ENCODE measurements at regions not wholly inside any gene's neighbourhood (a gene's known extent, or its start where the extent isn't known, plus 50 kb on each side); places are given as distances from the start of the nearest gene placed in this dataset.

DNA sequence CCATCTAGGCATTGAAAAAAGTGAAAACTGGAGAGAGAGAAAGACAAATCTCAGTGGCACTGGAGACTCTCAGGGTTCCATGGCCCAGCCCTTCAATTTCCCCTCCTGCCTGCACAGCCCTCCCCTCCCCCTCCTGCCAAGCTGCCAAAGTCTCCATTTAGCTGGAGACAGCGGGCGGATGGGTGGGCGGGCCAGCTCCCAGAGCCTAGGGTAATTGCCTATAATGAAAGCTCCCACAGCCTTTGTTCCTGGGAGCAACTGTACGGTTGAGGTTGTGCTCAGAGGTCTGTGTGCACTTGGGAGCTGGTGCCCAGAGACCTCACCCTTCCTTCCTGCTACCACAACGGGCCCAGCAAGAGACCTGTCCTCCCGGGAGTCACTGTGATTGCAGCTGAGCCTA lies 89.6 kb downstream of the NAV1 start:
- DNase-seq (ENCODE audit: low read depth): no peak
- TF ChIP-seq, protein P1, sequence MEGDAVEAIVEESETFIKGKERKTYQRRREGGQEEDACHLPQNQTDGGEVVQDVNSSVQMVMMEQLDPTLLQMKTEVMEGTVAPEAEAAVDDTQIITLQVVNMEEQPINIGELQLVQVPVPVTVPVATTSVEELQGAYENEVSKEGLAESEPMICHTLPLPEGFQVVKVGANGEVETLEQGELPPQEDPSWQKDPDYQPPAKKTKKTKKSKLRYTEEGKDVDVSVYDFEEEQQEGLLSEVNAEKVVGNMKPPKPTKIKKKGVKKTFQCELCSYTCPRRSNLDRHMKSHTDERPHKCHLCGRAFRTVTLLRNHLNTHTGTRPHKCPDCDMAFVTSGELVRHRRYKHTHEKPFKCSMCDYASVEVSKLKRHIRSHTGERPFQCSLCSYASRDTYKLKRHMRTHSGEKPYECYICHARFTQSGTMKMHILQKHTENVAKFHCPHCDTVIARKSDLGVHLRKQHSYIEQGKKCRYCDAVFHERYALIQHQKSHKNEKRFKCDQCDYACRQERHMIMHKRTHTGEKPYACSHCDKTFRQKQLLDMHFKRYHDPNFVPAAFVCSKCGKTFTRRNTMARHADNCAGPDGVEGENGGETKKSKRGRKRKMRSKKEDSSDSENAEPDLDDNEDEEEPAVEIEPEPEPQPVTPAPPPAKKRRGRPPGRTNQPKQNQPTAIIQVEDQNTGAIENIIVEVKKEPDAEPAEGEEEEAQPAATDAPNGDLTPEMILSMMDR (IDR thresholded peaks at IDR 0.05; ENCODE audit: low read length, missing control alignments): no peak
- H3K4me3 ChIP-seq (replicated peaks; ENCODE audit: low read depth, low read length): no peak overlapping the region

DNA sequence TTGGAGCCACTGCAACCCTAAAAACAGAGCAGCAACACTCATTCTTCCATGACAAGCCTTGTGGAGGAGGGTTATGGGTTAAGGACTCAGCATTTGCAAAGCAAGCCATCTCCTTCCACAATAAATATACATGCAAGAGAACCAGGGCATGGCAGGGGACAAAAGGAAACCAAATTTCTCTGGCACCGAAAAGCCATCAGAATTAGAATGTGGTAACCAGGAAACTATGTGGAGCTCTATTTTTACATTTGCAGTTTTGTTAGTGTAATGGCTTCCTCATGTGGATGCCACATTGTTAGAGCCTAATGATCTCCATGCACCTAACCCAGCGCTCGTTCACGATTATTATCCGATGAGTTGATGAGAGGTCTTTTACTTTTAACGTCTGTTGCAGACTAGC lies 91.7 kb downstream of the NAV1 start:
- H3K4me3 ChIP-seq (replicated peaks; ENCODE audit: low read depth, low read length): no peak overlapping the region
- DNase-seq (ENCODE audit: low read depth): no peak
- TF ChIP-seq, protein P1 (IDR thresholded peaks at IDR 0.05; ENCODE audit: low read length, missing control alignments): no peak

DNA sequence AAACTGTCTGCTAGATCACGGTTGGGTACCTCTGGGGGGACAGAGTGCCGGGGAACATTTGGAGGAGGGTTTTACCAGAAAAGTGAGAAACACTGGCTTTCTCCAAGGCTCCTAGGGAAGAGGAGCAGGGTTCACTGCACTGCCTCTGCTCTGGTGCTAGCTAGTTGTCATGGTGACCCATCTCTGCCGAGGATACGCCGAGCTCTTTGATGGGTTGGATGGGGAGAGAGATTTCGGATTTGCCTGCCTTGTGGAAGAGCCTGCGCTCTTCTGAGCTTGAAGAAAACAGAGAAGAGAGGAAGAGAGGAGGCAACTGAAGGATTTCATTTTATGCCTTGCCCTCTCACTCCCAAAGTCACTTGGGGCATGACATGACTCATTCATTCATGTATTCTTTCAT lies 92.1 kb downstream of the NAV1 start:
- DNase-seq (ENCODE audit: low read depth): no peak
- TF ChIP-seq, protein P1 (IDR thresholded peaks at IDR 0.05; ENCODE audit: low read length, missing control alignments): no peak
- no peak overlapping the region for H3K4me3 ChIP-seq (replicated peaks; ENCODE audit: low read depth, low read length)

DNA sequence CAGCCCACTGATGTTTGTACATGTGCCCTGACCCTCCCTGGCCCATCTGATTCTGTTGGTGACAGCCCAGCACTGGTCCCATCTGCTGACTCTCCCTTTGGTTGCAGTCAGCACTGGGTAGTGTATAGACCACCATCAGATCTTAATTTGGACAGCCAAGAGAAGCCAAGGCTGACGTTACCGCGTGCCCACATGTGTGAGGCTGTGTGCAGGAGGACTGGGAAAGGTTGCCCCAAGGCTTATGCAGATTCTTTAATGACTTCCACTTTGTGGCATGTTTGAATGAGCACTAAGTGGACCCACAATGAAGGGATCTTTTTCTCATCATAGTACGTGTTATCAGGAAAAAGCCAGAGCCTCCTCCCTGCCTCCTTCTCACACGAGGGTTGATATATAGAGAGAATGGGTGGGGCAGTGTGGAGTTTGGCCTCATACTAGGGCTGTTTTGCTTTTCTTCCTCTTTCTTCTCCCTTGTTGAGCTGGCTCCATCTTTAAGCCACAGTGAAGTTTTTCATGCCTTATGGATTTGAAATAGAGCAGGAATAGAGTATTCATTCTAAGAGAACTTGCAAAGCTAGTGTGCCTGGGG lies 93.5 kb downstream of the NAV1 start:
- TF ChIP-seq, protein P1 (IDR thresholded peaks at IDR 0.05; ENCODE audit: low read length, missing control alignments): no peak
- H3K4me3 ChIP-seq (replicated peaks; ENCODE audit: low read depth, low read length): no peak overlapping the region
- DNase-seq (ENCODE audit: low read depth): no peak

DNA sequence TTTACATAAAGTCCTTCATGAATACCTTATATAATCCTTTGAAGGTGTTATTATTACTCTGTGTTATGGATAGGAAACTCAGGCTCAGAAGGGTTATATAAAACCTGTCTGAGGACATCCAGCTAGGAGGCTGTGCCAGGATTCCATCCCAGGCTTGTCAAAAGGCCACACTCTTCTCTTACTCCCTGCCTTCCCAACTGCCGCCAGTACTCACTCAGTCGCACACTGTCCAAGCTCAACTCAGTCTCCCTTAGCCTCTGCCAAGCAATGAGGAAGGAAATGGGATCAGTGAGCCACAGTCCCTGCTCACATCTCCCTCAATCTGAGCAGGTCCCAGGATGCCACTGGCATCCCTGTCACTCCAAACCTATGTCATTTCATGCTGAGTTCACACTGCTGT lies 94.4 kb downstream of the NAV1 start:
- TF ChIP-seq, protein P1 (IDR thresholded peaks at IDR 0.05; ENCODE audit: low read length, missing control alignments): no peak
- DNase-seq (ENCODE audit: low read depth): no peak
- no peak overlapping the region for H3K4me3 ChIP-seq (replicated peaks; ENCODE audit: low read depth, low read length)

DNA sequence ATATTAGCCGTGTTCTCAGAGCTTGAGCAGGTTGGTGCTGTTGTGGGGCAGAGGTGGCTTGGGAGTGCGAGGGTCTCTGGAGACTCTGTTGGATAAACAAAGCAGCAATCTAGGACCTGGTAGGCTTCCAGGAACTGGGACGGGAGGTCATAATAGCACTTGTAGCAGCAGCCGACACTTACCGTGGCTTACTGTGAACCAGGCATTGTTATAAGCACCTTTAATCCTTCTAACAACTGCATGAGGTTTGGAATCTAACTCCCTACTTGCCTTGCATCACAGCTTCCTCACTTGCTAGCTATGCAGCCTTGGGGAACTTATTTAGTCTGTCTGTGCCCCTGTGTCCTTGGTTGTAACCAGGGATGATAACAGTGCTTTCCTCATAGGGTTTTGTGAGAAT lies 94.9 kb downstream of the NAV1 start:
- H3K4me3 ChIP-seq (replicated peaks; ENCODE audit: low read depth, low read length): no peak overlapping the region
- TF ChIP-seq, protein P1 (IDR thresholded peaks at IDR 0.05; ENCODE audit: low read length, missing control alignments): no peak
- DNase-seq (ENCODE audit: low read depth): no peak

DNA sequence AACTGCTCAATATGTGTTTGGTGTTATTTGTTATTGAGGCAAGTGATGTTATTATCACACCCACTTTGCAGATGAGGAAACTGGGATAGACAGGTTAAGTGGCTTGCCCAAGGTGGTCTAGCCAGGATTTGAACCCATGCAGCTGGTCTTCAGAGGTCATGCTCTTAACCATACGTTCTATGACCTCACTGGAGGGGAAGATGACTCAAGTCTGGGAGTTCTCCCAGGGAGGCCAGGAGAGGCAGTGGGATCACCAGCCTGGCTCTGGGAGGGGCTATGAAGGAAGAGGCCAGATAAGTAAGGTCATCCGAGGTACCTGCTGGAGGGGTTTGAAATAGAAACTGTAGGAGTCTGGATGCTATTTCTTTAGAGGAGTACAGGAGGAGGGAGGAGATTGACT lies 95.3 kb downstream of the NAV1 start:
- DNase-seq (ENCODE audit: low read depth): peak; percentile 49
- TF ChIP-seq, protein P1 (IDR thresholded peaks at IDR 0.05; ENCODE audit: low read length, missing control alignments): no peak
- no peak overlapping the region for H3K4me3 ChIP-seq (replicated peaks; ENCODE audit: low read depth, low read length)
